CD4-positive, alpha-beta T cell (primary cell): ENCODE measurements at regions not wholly inside any gene's neighbourhood (a gene's known extent, or its start where the extent isn't known, plus 50 kb on each side); places are given as distances from the start of the nearest gene placed in this dataset.

ENCODE experiments used
- ATAC-seq: fragments of 200-7000 bp; cut with Tn5 transposase; one replicate; pipeline ENCODE4 v1.10.0; 2022; ENCODE audit warnings: mild to moderate bottlenecking; ENCODE audit not compliant: poor library complexity
- CTCF ChIA-PET: fragments of 350-600 bp; sonication (Branson Sonifier 250); formaldehyde crosslinking; loops from one replicate; lab custom pipeline; 2021; ENCODE audit warnings: antibody characterized with exemption, inconsistent platforms; lab: Charles Lee
- POLR2A ChIA-PET: fragments of 350-600 bp; sonication (Branson Sonifier 250); formaldehyde crosslinking; loops from one replicate; lab custom pipeline; 2021; ENCODE audit warnings: antibody characterized with exemption, inconsistent platforms; lab: Charles Lee
- DNase-seq, 14 experiments: peaks; one replicate each; pipeline ENCODE4 v3.0.0-alpha.2; 2013 to 2020; ENCODE audit warnings: mixed read lengths in 2 of 14
- H3K27ac ChIP-seq, 2 donors: one replicate each; pipeline versions ENCODE4 v1.5.1 to v1.7.0; 2013; ENCODE audit warnings: low read length in 2 of 2, low read depth in 1 of 2, mild to moderate bottlenecking in 1 of 2
- H3K27me3 ChIP-seq, 2 experiments: 1 replicate in 1 of 2; 2 replicates in 1 of 2; pipeline versions ENCODE4 v1.6.1 to v1.7.0; 2013; ENCODE audit warnings: low read length in 2 of 2, control low read depth in 1 of 2, mild to moderate bottlenecking in 1 of 2, moderate library complexity in 1 of 2; ENCODE audit not compliant: insufficient read depth in 2 of 2, control insufficient read depth in 1 of 2
- H3K36me3 ChIP-seq: one replicate; pipeline ENCODE4 v1.6.1; 2013; ENCODE audit warnings: low read length, control low read depth; ENCODE audit not compliant: insufficient read depth
- H3K4me1 ChIP-seq: one replicate; pipeline ENCODE4 v1.6.1; 2013; ENCODE audit warnings: low read length, control low read depth; ENCODE audit not compliant: insufficient read depth
- H3K4me3 ChIP-seq: one replicate; pipeline ENCODE4 v1.5.1; 2013; ENCODE audit warnings: mild to moderate bottlenecking, low read length, moderate library complexity
- H3K9me3 ChIP-seq, 2 experiments: 1 replicate in 1 of 2; 2 replicates in 1 of 2; pipeline versions ENCODE4 v1.6.1 to v1.7.0; 2013; ENCODE audit warnings: low read length in 2 of 2, mild to moderate bottlenecking in 2 of 2, control low read depth in 1 of 2, moderate library complexity in 1 of 2; ENCODE audit not compliant: control insufficient read depth in 1 of 2, insufficient read depth in 1 of 2
- H3K27ac Mint-ChIP-seq: one replicate; pipeline ENCODE4 v1.8.0; 2020; ENCODE audit warnings: mixed read lengths
- H3K27me3 Mint-ChIP-seq: one replicate; pipeline ENCODE4 v1.8.0; 2021; ENCODE audit warnings: mixed read lengths
- H3K36me3 Mint-ChIP-seq: one replicate; pipeline ENCODE4 v1.8.0; 2021; ENCODE audit warnings: low read depth, mixed read lengths
- H3K4me1 Mint-ChIP-seq: one replicate; pipeline ENCODE4 v1.8.0; 2021; ENCODE audit warnings: low read depth, mixed read lengths
- H3K4me3 Mint-ChIP-seq: one replicate; pipeline ENCODE4 v1.8.0; 2020; ENCODE audit warnings: mild to moderate bottlenecking, mixed read lengths
- H3K9me3 Mint-ChIP-seq: one replicate; pipeline ENCODE4 v1.8.0; 2020; ENCODE audit warnings: mixed read lengths
- CTCF ChIP-seq: fragments of 200-600 bp; IDR thresholded peaks from one replicate; pipeline ENCODE4 v1.8.0; 2022; ENCODE audit warnings: antibody characterized with exemption, mild to moderate bottlenecking
- intact Hi-C, 2 experiments: fragments of 100-400 bp; cut with DNase I in 1 of 2; cut with micrococcal nuclease in 1 of 2; formaldehyde crosslinking; loops; one replicate each; pipeline versions ENCODE4 v1.15.1 to v1.9.0; 2023 to 2025; cut with DNase I, micrococcal nuclease

GRCh38 chrX:39459952-39460351, 637.8 kb downstream of the BCOR start:
- H3K4me1 Mint-ChIP-seq, result no peaks in the 10 kb centered on the region
- DNase-seq (no peak), ATAC-seq (no peak)
- no peaks in the 10 kb centered on the region for H3K27me3 Mint-ChIP-seq
- no peaks in the 10 kb centered on the region for H3K9me3 ChIP-seq
- no peaks in the 10 kb centered on the region for H3K36me3 ChIP-seq
- ChIA-PET POLR2A (no interaction called here), CTCF (no interaction called here)
- H3K4me1 ChIP-seq, result no peaks in the 10 kb centered on the region
- no peak overlapping the region for H3K27ac Mint-ChIP-seq
- H3K9me3 Mint-ChIP-seq, result no peaks in the 10 kb centered on the region
- no peaks in the 10 kb centered on the region for H3K36me3 Mint-ChIP-seq
- TF ChIP-seq CTCF, result no peak
- no peak overlapping the region for H3K4me3 ChIP-seq
- H3K27ac ChIP-seq, result no peak overlapping the region
- no peak overlapping the region for H3K4me3 Mint-ChIP-seq
- H3K27me3 ChIP-seq, result no peaks in the 10 kb centered on the region
- intact Hi-C loops, result no loop called here

GRCh38 chrX:39460499-39460898, 637.3 kb downstream of the BCOR start:
- Mint-ChIP-seq H3K36me3 (no peaks in the 10 kb centered on the region), H3K27me3 (no peaks in the 10 kb centered on the region), H3K4me3 (no peak overlapping the region), H3K4me1 (no peaks in the 10 kb centered on the region), H3K9me3 (no peaks in the 10 kb centered on the region), H3K27ac (no peak overlapping the region)
- DNase-seq (no peak), ATAC-seq (no peak)
- intact Hi-C loops, result no loop called here
- Histone ChIP-seq H3K27ac (no peak overlapping the region), H3K27me3 (no peaks in the 10 kb centered on the region), H3K4me3 (no peak overlapping the region), H3K36me3 (no peaks in the 10 kb centered on the region), H3K9me3 (no peaks in the 10 kb centered on the region), H3K4me1 (no peaks in the 10 kb centered on the region)
- CTCF ChIA-PET, result no interaction called here
- POLR2A ChIA-PET, result no interaction called here
- TF ChIP-seq CTCF, result no peak

- Mint-ChIP-seq H3K4me3 (no peak overlapping the region), H3K27me3 (no peaks in the 10 kb centered on the region), H3K4me1 (no peaks in the 10 kb centered on the region), H3K36me3 (no peaks in the 10 kb centered on the region), H3K27ac (no peak overlapping the region), H3K9me3 (no peaks in the 10 kb centered on the region)
- Histone ChIP-seq H3K27me3 (no peaks in the 10 kb centered on the region), H3K36me3 (no peaks in the 10 kb centered on the region), H3K9me3 (no peaks in the 10 kb centered on the region), H3K27ac (no peak overlapping the region), H3K4me3 (no peak overlapping the region), H3K4me1 (no peaks in the 10 kb centered on the region)
- intact Hi-C loops, result no loop called here
- DNase-seq (no peak), ATAC-seq (no peak)
- POLR2A ChIA-PET, result no interaction called here
- CTCF ChIA-PET, result no interaction called here
- no peak for TF ChIP-seq CTCF
These were observed 634.9 kb downstream of the BCOR start for GRCh38 chrX:39462835-39463234.
